Endothelial cell of umbilical vein (primary cell): ENCODE measurements at regions not wholly inside any gene's neighbourhood (a gene's known extent, or its start where the extent isn't known, plus 50 kb on each side); places are given as distances from the start of the nearest gene placed in this dataset.

Experiments
- BruUV-seq: library from RNA; stranded (reverse); fragments of 400-500 nt; replicated peaks from 2 replicates; lab custom pipeline; 2021; lab: Mats Ljungman, UMichigan
- CTCF ChIA-PET: fragments of 300-600, 350-600 bp; sonication (Branson Sonifier 250); formaldehyde crosslinking; loops from one replicate; lab custom pipeline; 2021; ENCODE audit warnings: antibody characterized with exemption, inconsistent platforms; lab: Charles Lee
- POLR2A ChIA-PET: fragments of 300-600, 350-600 bp; sonication (Branson Sonifier 250); formaldehyde crosslinking; loops from one replicate; lab custom pipeline; 2021; ENCODE audit warnings: antibody characterized with exemption, inconsistent platforms; lab: Charles Lee
- DNase-seq: peaks from one replicate; pipeline ENCODE4 v3.0.0-alpha.2; 2011; ENCODE audit warnings: low read depth, low spot score
- FAIRE-seq: peaks from 2 replicates; lab custom pipeline; 2011; peaks lifted over from hg19 to GRCh38; lab: Jason Lieb, UNC
- H2AFZ ChIP-seq: 2 replicates; pipeline ENCODE4 v1.6.0; 2012; ENCODE audit warnings: low read depth, low read length, control low read depth, inconsistent platforms
- H3K27ac ChIP-seq: 2 replicates; pipeline ENCODE4 v1.5.1; 2011; ENCODE audit warnings: low read depth, mild to moderate bottlenecking, control low read depth, low read length, moderate library complexity; ENCODE audit not compliant: insufficient read depth
- H3K27me3 ChIP-seq, 2 experiments: 2 replicates each; pipeline versions ENCODE4 v1.6.0 to v1.6.1; 2011; ENCODE audit warnings: low read length in 2 of 2, mixed read lengths in 1 of 2; ENCODE audit not compliant: control insufficient read depth in 2 of 2, insufficient read depth in 2 of 2
- H3K36me3 ChIP-seq, 2 experiments: 2 replicates in 1 of 2; 3 replicates in 1 of 2; pipeline ENCODE4 v1.5.1; 2011; ENCODE audit warnings: low read length in 2 of 2, mild to moderate bottlenecking in 1 of 2, moderate library complexity in 1 of 2; ENCODE audit not compliant: control insufficient read depth in 2 of 2, insufficient read depth in 2 of 2; ENCODE audit errors: extremely low read depth in 1 of 2
- H3K4me1 ChIP-seq: 3 replicates; pipeline ENCODE4 v1.5.1; 2011; ENCODE audit warnings: mild to moderate bottlenecking, low read length; ENCODE audit not compliant: control insufficient read depth, insufficient read depth; ENCODE audit errors: extremely low read depth
- H3K4me2 ChIP-seq: 2 replicates; pipeline ENCODE4 v1.6.1; 2011; ENCODE audit warnings: low read length, control low read depth, mixed read lengths; ENCODE audit not compliant: insufficient read depth
- H3K4me3 ChIP-seq, 3 experiments: fragments of 200-600 bp in 1 of 3; sonication (generic), shearing (Covaris generic) in 1 of 3; replicated peaks in 1 of 3; 2 replicates each; pipeline ENCODE4 v1.5.1; 2011 to 2016; ENCODE audit warnings: control low read depth in 3 of 3, low read length in 3 of 3, mild to moderate bottlenecking in 2 of 3, inconsistent platforms in 1 of 3, low read depth in 1 of 3, moderate library complexity in 1 of 3; ENCODE audit not compliant: insufficient read depth in 1 of 3
- H3K79me2 ChIP-seq: 2 replicates; pipeline ENCODE4 v1.6.0; 2012; ENCODE audit warnings: low read length, inconsistent platforms; ENCODE audit not compliant: control insufficient read depth, insufficient read depth
- H3K9ac ChIP-seq: replicated peaks from 2 replicates; pipeline ENCODE3; 2011; ENCODE audit warnings: low read length, control low read depth; ENCODE audit not compliant: insufficient read depth; ENCODE audit errors: extremely low read depth
- H3K9me1 ChIP-seq: replicated peaks from 3 replicates; pipeline ENCODE4 v1.6.0; 2011; ENCODE audit warnings: mild to moderate bottlenecking, low read length; ENCODE audit not compliant: control insufficient read depth, insufficient read depth; ENCODE audit errors: extremely low read depth
- H3K9me3 ChIP-seq: replicated peaks from 2 replicates; pipeline ENCODE4 v1.5.1; 2012; ENCODE audit warnings: low read length, inconsistent platforms; ENCODE audit not compliant: control insufficient read depth, insufficient read depth
- H4K20me1 ChIP-seq: replicated peaks from 2 replicates; pipeline ENCODE3; 2011; ENCODE audit warnings: mild to moderate bottlenecking, low read length; ENCODE audit not compliant: control insufficient read depth, insufficient read depth; ENCODE audit errors: extremely low read depth
- CTCF ChIP-seq, 2 donors: IDR thresholded peaks; 1 replicate in 1 of 2; 2 replicates in 1 of 2; pipeline ENCODE4 v1.5.1; 2011; ENCODE audit warnings: low read length in 2 of 2, mild to moderate bottlenecking in 2 of 2, moderate library complexity in 2 of 2, control low read depth in 1 of 2, inconsistent platforms in 1 of 2, low read depth in 1 of 2; ENCODE audit not compliant: insufficient read depth in 1 of 2; ENCODE audit errors: extremely low read depth in 1 of 2
- EZH2 ChIP-seq: IDR thresholded peaks from 2 replicates; pipeline ENCODE4 v1.6.1; 2012; ENCODE audit warnings: borderline replicate concordance, low read depth, mild to moderate bottlenecking, moderate library complexity, low read length, inconsistent platforms; ENCODE audit not compliant: severe bottlenecking
- FOS ChIP-seq: IDR thresholded peaks from 2 replicates; pipeline ENCODE4 v1.6.1; 2011; ENCODE audit warnings: mild to moderate bottlenecking, low read length, moderate library complexity, borderline replicate concordance; ENCODE audit not compliant: insufficient read depth
- GATA2 ChIP-seq: IDR thresholded peaks from 2 replicates; pipeline ENCODE4 v1.7.0; 2011; ENCODE audit warnings: low read depth, mild to moderate bottlenecking, moderate library complexity, mixed read lengths, low read length; ENCODE audit not compliant: insufficient read length, insufficient read depth
- JUN ChIP-seq: IDR thresholded peaks from 2 replicates; pipeline ENCODE4 v1.6.1; 2011; ENCODE audit warnings: borderline replicate concordance, low read depth; ENCODE audit not compliant: insufficient read length, insufficient read depth
- MAX ChIP-seq: IDR thresholded peaks from 2 replicates; pipeline ENCODE4 v1.6.1; 2011; ENCODE audit not compliant: insufficient read depth, insufficient read length
- MYC ChIP-seq: IDR thresholded peaks from one replicate; pipeline ENCODE4 v1.6.1; 2011; ENCODE audit warnings: mild to moderate bottlenecking, low read depth, low read length
- POLR2A ChIP-seq: IDR thresholded peaks from 2 replicates; pipeline ENCODE4 v1.6.1; 2012; ENCODE audit warnings: low read depth, mild to moderate bottlenecking, control low read depth, low read length
- POLR2AphosphoS5 ChIP-seq: IDR thresholded peaks from 2 replicates; pipeline ENCODE4 v1.6.1; 2012; ENCODE audit warnings: low read depth, mild to moderate bottlenecking, control low read depth, low read length, moderate library complexity; ENCODE audit not compliant: insufficient read depth
- dilution Hi-C: fragments of 300-500 bp; cut with MboI; formaldehyde crosslinking; loops from one replicate; pipeline ENCODE4 v1.15.0; 2019; ENCODE audit warnings: low sequenced_read_pairs; ENCODE audit not compliant: extremely low pct_ligation_motif_present
- intact Hi-C: fragments of 100-400 bp; cut with micrococcal nuclease; formaldehyde crosslinking; loops from one replicate; pipeline ENCODE4 v1.10.0; 2022

GRCh38 chr3:165683947-165684346, 153.3 kb downstream of the BCHE start:
- intact Hi-C loops, result no loop called here
- FAIRE-seq, result no peak

More at GRCh38 chr3:165683947-165684346, 153.3 kb downstream of the BCHE start:
- H3K27ac ChIP-seq, result no peak overlapping the region
- no peak overlapping the region for H3K4me2 ChIP-seq
- no peak overlapping the region for H3K9ac ChIP-seq
- H3K4me3 ChIP-seq, result no peak overlapping the region
- TF ChIP-seq MYC (no peak), EZH2 (no peak), POLR2AphosphoS5 (no peak), MAX (no peak), POLR2A (no peak), CTCF (IDR thresholded peaks at IDR 0.05; ENCODE audit: extremely low read depth in 1 of 2, insufficient read depth in 1 of 2, low read depth in 1 of 2, low read length in 2 of 2) (no peak), JUN (no peak), GATA2 (no peak), FOS (no peak)
- no peaks in the 10 kb centered on the region for H3K27me3 ChIP-seq
- H4K20me1 ChIP-seq, result no peaks in the 10 kb centered on the region
- ChIA-PET POLR2A (interaction anchor here (0.7 kb wide), 1 partner anchor 972 kb away, joined by 5 read pairs; no protein-coding TSS in a partner anchor), CTCF (interaction anchor here (1.1 kb wide), 1 partner anchor 76 kb away, joined by 3 read pairs; no protein-coding TSS in a partner anchor)
- no peak overlapping the region for H2AFZ ChIP-seq
- H3K4me1 ChIP-seq, result no peaks in the 10 kb centered on the region
- no peaks in the 10 kb centered on the region for H3K79me2 ChIP-seq
- dilution Hi-C loops, result no loop called here
- no TSS peak for BruUV-seq
- H3K9me3 ChIP-seq, result no peaks in the 10 kb centered on the region
- DNase-seq, result no peak
- H3K36me3 ChIP-seq, result no peaks in the 10 kb centered on the region
- no peaks in the 10 kb centered on the region for H3K9me1 ChIP-seq
